GM19043 (cell line): ENCODE measurements at regions not wholly inside any gene's neighbourhood (a gene's known extent, or its start where the extent isn't known, plus 50 kb on each side); places are given as distances from the start of the nearest gene placed in this dataset.

Experiments used
- ATAC-seq: cut with Tn5 transposase; IDR thresholded peaks from one replicate; pipeline ENCODE4 v1.9.1; 2021; ENCODE audit warnings: low read depth; ENCODE audit not compliant: unreplicated experiment

GRCh38 chr17:71883258-71883657, 237.6 kb upstream of the SOX9 start:
- ATAC-seq, result no peak

- no peak for ATAC-seq
Observed at GRCh38 chr17:71883845-71884244, 237.0 kb upstream of the SOX9 start.

- no peak for ATAC-seq
Observed at GRCh38 chr17:71885662-71886061, 235.2 kb upstream of the SOX9 start.

- no peak for ATAC-seq
Observed at GRCh38 chr17:71899317-71899716, 221.5 kb upstream of the SOX9 start.

GRCh38 chr17:71900621-71901229, 220.1 kb upstream of the SOX9 start:
- ATAC-seq, result no peak

- ATAC-seq, result no peak
Observed at GRCh38 chr17:71902894-71903506, 217.8 kb upstream of the SOX9 start.

- no peak for ATAC-seq
Observed at GRCh38 chr17:71905376-71906031, 215.3 kb upstream of the SOX9 start.

GRCh38 chr17:71909155-71909554, 211.7 kb upstream of the SOX9 start:
- ATAC-seq, result no peak

GRCh38 chr17:71910002-71910401, 210.8 kb upstream of the SOX9 start:
- no peak for ATAC-seq

GRCh38 chr17:71914042-71914441, 206.8 kb upstream of the SOX9 start:
- no peak for ATAC-seq

GRCh38 chr17:71914812-71915211, 206.0 kb upstream of the SOX9 start:
- no peak for ATAC-seq

GRCh38 chr17:71917715-71918114, 203.1 kb upstream of the SOX9 start:
- ATAC-seq, result no peak

GRCh38 chr17:71919186-71919585, 201.6 kb upstream of the SOX9 start:
- ATAC-seq, result no peak

GRCh38 chr17:71919896-71920295, 200.9 kb upstream of the SOX9 start:
- no peak for ATAC-seq

- no peak for ATAC-seq
Observed at GRCh38 chr17:71921796-71922195, 199.0 kb upstream of the SOX9 start.

GRCh38 chr17:71922439-71922838, 198.4 kb upstream of the SOX9 start:
- no peak for ATAC-seq

GRCh38 chr17:71926746-71927398, 193.9 kb upstream of the SOX9 start:
- ATAC-seq, result no peak

- no peak for ATAC-seq
Observed at GRCh38 chr17:71933306-71933705, 187.5 kb upstream of the SOX9 start.

- ATAC-seq, result no peak
Observed at GRCh38 chr17:71934520-71934919, 186.3 kb upstream of the SOX9 start.

- no peak for ATAC-seq
Observed at GRCh38 chr17:71935341-71935740, 185.5 kb upstream of the SOX9 start.

GRCh38 chr17:71936977-71937376, 183.8 kb upstream of the SOX9 start:
- no peak for ATAC-seq

GRCh38 chr17:71937914-71938313, 182.9 kb upstream of the SOX9 start:
- no peak for ATAC-seq
